SK-N-SH (cell line): ENCODE measurements at regions not wholly inside any gene's neighbourhood (a gene's known extent, or its start where the extent isn't known, plus 50 kb on each side); places are given as distances from the start of the nearest gene placed in this dataset.

Experiments
- CTCF ChIA-PET: fragments of 300-600, 350-600 bp; formaldehyde crosslinking; extraction: SDS; loops from one replicate; lab custom pipeline; 2021; lab: Yijun Ruan, JAX
- POLR2A ChIA-PET: fragments of 350-600 bp; sonication (Branson Sonifier 250); formaldehyde crosslinking; extraction: SDS; loops from one replicate; lab custom pipeline; 2020; ENCODE audit warnings: antibody characterized with exemption, inconsistent platforms; lab: Yijun Ruan, JAX
- DNase-seq: peaks from one replicate; pipeline ENCODE4 v3.0.0; 2012
- H2AFZ ChIP-seq: fragments of 200-600 bp; sonication (generic); 2 replicates; pipeline ENCODE4 v1.8.1; 2016; ENCODE audit warnings: antibody characterized with exemption, mild to moderate bottlenecking, low read depth
- H3F3A ChIP-seq: fragments of 200-600 bp; sonication (generic); replicated peaks from 2 replicates; pipeline ENCODE3; 2016; ENCODE audit warnings: antibody characterized with exemption, mild to moderate bottlenecking; ENCODE audit not compliant: insufficient read depth
- H3K27ac ChIP-seq, 2 experiments: fragments of 200-500 bp in 1 of 2; fragments of 200-600 bp in 1 of 2; sonication (Bioruptor generic) in 1 of 2; sonication (generic), shearing (Covaris generic) in 1 of 2; 2 replicates each; pipeline versions ENCODE4 v1.5.1 to v1.6.1; 2014 to 2016; ENCODE audit warnings: low read depth in 2 of 2, inconsistent platforms in 1 of 2, low read length in 1 of 2, mild to moderate bottlenecking in 1 of 2, mixed read lengths in 1 of 2
- H3K27me3 ChIP-seq: fragments of 200-600 bp; sonication (generic), shearing (Covaris generic); 2 replicates; pipeline ENCODE4 v1.6.1; 2016; ENCODE audit warnings: mixed run types; ENCODE audit not compliant: insufficient read depth
- H3K36me3 ChIP-seq, 2 experiments: fragments of 200-500 bp in 1 of 2; fragments of 200-600 bp in 1 of 2; sonication (Bioruptor generic) in 1 of 2; sonication (generic) in 1 of 2; replicated peaks in 1 of 2; 2 replicates each; pipeline versions ENCODE3 to v1.5.1; 2014 to 2016; ENCODE audit warnings: low read length in 1 of 2, mild to moderate bottlenecking in 1 of 2; ENCODE audit not compliant: insufficient read depth in 2 of 2, control insufficient read depth in 1 of 2
- H3K4me1 ChIP-seq, 2 experiments: fragments of 200-500 bp in 1 of 2; fragments of 200-600 bp in 1 of 2; sonication (Bioruptor generic) in 1 of 2; sonication (generic), shearing (Covaris generic) in 1 of 2; 2 replicates each; pipeline versions ENCODE4 v1.5.1 to v1.6.1; 2014 to 2016; ENCODE audit warnings: low read depth in 1 of 2, low read length in 1 of 2, mixed run types in 1 of 2; ENCODE audit not compliant: insufficient read depth in 2 of 2, control insufficient read depth in 1 of 2
- H3K4me2 ChIP-seq: fragments of 200-600 bp; sonication (generic), shearing (Covaris generic); 2 replicates; pipeline ENCODE4 v1.6.1; 2017; ENCODE audit warnings: mixed run types
- H3K4me3 ChIP-seq, 2 experiments: fragments of 200-500 bp in 1 of 2; fragments of 200-600 bp in 1 of 2; sonication (Bioruptor generic) in 1 of 2; sonication (generic), shearing (Covaris generic) in 1 of 2; 2 replicates each; pipeline versions ENCODE4 v1.5.1 to v1.8.1; 2014 to 2016; ENCODE audit warnings: low read depth in 2 of 2, inconsistent platforms in 1 of 2, low read length in 1 of 2, mild to moderate bottlenecking in 1 of 2, mixed read lengths in 1 of 2, moderate library complexity in 1 of 2
- H3K79me2 ChIP-seq: fragments of 200-600 bp; sonication (generic); 2 replicates; pipeline ENCODE4 v1.8.1; 2017; ENCODE audit warnings: mild to moderate bottlenecking; ENCODE audit not compliant: insufficient read depth
- H3K9ac ChIP-seq: fragments of 200-600 bp; sonication (generic); 2 replicates; pipeline ENCODE4 v1.6.1; 2017; ENCODE audit warnings: mixed run types
- H3K9me2 ChIP-seq: fragments of 200-600 bp; sonication (generic); 2 replicates; pipeline ENCODE4 v1.6.1; 2017; ENCODE audit warnings: mixed run types
- H3K9me3 ChIP-seq: fragments of 200-600 bp; sonication (generic); 2 replicates; pipeline ENCODE4 v1.6.1; 2017; ENCODE audit warnings: mixed run types, mild to moderate bottlenecking, moderate library complexity
- H4K20me1 ChIP-seq: fragments of 200-600 bp; sonication (generic); 2 replicates; pipeline ENCODE4 v1.6.1; 2017; ENCODE audit warnings: mild to moderate bottlenecking, mixed run types; ENCODE audit not compliant: insufficient read depth
- CTCF ChIP-seq: fragments of 200-600 bp; sonication (generic); IDR thresholded peaks from 2 replicates; pipeline ENCODE4 v1.6.1; 2017; ENCODE audit warnings: antibody characterized with exemption, mild to moderate bottlenecking, moderate library complexity
- ELF1 ChIP-seq: IDR thresholded peaks from 2 replicates; pipeline ENCODE4 v1.4.0; 2012
- FOXM1 ChIP-seq: IDR thresholded peaks from 2 replicates; pipeline ENCODE4 v1.4.0; 2012; ENCODE audit warnings: low read depth, mild to moderate bottlenecking
- GABPA ChIP-seq: IDR thresholded peaks from 2 replicates; pipeline ENCODE4 v1.4.0; 2012; ENCODE audit warnings: low read depth, mild to moderate bottlenecking
- GATA2 ChIP-seq: sonication (generic); formaldehyde crosslinking; IDR thresholded peaks from 2 replicates; pipeline ENCODE4 v1.5.0; 2020; ENCODE audit warnings: mild to moderate bottlenecking, missing genetic modification reagents
- JUND ChIP-seq: IDR thresholded peaks from 2 replicates; pipeline ENCODE4 v1.4.0; 2012
- MEF2A ChIP-seq: IDR thresholded peaks from 2 replicates; pipeline ENCODE4 v1.4.0; 2012; ENCODE audit warnings: low read depth, borderline replicate concordance
- POLR2AphosphoS5 ChIP-seq: IDR thresholded peaks from 2 replicates; pipeline ENCODE4 v1.6.1; 2012; ENCODE audit warnings: low read depth, low read length
- RFX5 ChIP-seq: IDR thresholded peaks from 2 replicates; pipeline ENCODE4 v1.6.1; 2012; ENCODE audit warnings: mild to moderate bottlenecking, improper control_type of control experiment, low read length
- SMC3 ChIP-seq: IDR thresholded peaks from 2 replicates; pipeline ENCODE4 v1.6.1; 2012; ENCODE audit warnings: low read depth, low read length, improper control_type of control experiment
- TEAD4 ChIP-seq: IDR thresholded peaks from 2 replicates; pipeline ENCODE4 v1.4.0; 2012; ENCODE audit warnings: mild to moderate bottlenecking, borderline replicate concordance; ENCODE audit not compliant: insufficient read depth
- WGBS: methylation state at CpG from one replicate; pipeline ENCODE4 v1.1.6; 2017; ENCODE audit warnings: low lambda C conversion rate; 5-methylcytosine and 5-hydroxymethylcytosine counted together

- 93% methylated on average over 2 of the region's 2 CpGs for WGBS
- Histone ChIP-seq H3K4me2 (no peak overlapping the region), H3K9me3 (no peaks in the 10 kb centered on the region), H3K9ac (no peak overlapping the region), H3F3A (no peaks in the 10 kb centered on the region), H3K36me3 (no peaks in the 10 kb centered on the region), H2AFZ (no peak overlapping the region), H4K20me1 (no peaks in the 10 kb centered on the region), H3K27ac (no peak overlapping the region), H3K9me2 (no peaks in the 10 kb centered on the region), H3K79me2 (no peaks in the 10 kb centered on the region), H3K4me3 (no peak overlapping the region), H3K4me1 (peaks cover 0 to 2% of the 10 kb centered on the region in 2 experiments; a peak in 1 of 4 replicates), H3K27me3 (no peaks in the 10 kb centered on the region)
- CTCF ChIA-PET = interaction anchor here (0.7 kb wide), 1 partner anchor 12 kb away, joined by 3 read pairs; no protein-coding TSS in a partner anchor
- POLR2A ChIA-PET = no interaction called here
- DNase-seq = no peak
- TF ChIP-seq CTCF = no peak
- no peak for TF ChIP-seq RFX5
- no peak for TF ChIP-seq MEF2A
- TF ChIP-seq FOXM1 = no peak
Measured at GRCh38 chr2:138234265-138234664, 267.3 kb upstream of the SPOPL start.

GRCh38 chr2:138235041-138235440, 266.5 kb upstream of the SPOPL start:
- 65% methylated on average over 2 of the region's 2 CpGs for WGBS
- Histone ChIP-seq H3K27me3 (no peaks in the 10 kb centered on the region), H3F3A (no peaks in the 10 kb centered on the region), H3K36me3 (no peaks in the 10 kb centered on the region), H3K79me2 (no peaks in the 10 kb centered on the region), H4K20me1 (no peaks in the 10 kb centered on the region), H2AFZ (no peak overlapping the region), H3K9me2 (no peaks in the 10 kb centered on the region), H3K9me3 (no peaks in the 10 kb centered on the region), H3K27ac (no peak overlapping the region), H3K4me2 (no peak overlapping the region), H3K4me3 (no peak overlapping the region), H3K4me1 (peaks cover 0 to 2% of the 10 kb centered on the region in 2 experiments; a peak in 1 of 4 replicates), H3K9ac (no peak overlapping the region)
- ChIA-PET POLR2A (no interaction called here), CTCF (interaction anchor here (0.7 kb wide), 1 partner anchor 13 kb away, joined by 3 read pairs; no protein-coding TSS in a partner anchor)
- TF ChIP-seq CTCF = no peak
- TF ChIP-seq ELF1 = no peak
- no peak for TF ChIP-seq JUND
- TF ChIP-seq SMC3 = no peak
- no peak for TF ChIP-seq GABPA
- TF ChIP-seq GATA2 (CRISPR knock-in tag) = no peak
- TF ChIP-seq POLR2AphosphoS5 = no peak
- TF ChIP-seq TEAD4 = no peak
- no peak for DNase-seq
